NCI-H510A (cell line): ENCODE measurements at regions not wholly inside any gene's neighbourhood (a gene's known extent, or its start where the extent isn't known, plus 50 kb on each side); places are given as distances from the start of the nearest gene placed in this dataset.

Source experiments
- DNase-seq: peaks from one replicate; lab custom pipeline; 2025; lab: John Stamatoyannopoulos, UW

DNA sequence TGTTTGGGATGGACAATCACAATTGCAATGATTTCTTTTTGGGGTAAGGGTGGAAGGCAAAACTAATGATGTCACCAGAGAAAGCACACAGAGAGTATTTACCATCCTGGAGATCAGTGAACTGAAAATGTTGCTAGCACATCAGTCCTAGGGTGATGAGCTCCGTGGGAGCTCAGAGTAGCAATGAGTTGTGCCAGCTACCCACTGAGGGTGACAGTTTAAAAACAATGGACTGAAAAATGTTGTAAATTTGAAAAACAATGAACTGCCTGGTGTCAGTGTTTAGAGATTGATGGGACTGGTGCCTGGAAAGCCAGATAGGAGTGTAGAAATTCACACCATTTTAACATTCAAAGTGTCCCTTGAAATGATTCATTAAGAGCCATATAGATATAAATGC is 198.5 kb downstream of the ATP23 start:
- DNase-seq = no peak

DNA sequence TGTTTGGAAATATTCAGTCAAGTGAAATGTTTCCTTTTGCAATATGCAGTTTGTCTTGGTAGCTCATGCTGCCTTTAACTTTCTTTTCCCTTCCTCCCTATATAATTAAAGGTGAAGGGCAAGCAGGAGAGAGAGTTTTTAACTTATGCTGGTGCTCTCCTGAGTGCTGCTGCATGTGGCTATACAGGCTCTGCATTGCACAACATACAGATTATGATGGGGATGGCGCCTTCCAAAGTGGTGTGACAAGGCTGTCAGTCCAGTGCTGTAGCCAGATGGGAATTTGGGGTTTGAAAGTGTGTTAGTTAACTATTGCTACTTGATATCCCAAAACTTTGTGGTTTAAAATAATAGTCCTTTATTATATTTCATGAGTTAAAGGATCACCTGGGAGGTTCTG is 199.0 kb downstream of the ATP23 start:
- DNase-seq = no peak

DNA sequence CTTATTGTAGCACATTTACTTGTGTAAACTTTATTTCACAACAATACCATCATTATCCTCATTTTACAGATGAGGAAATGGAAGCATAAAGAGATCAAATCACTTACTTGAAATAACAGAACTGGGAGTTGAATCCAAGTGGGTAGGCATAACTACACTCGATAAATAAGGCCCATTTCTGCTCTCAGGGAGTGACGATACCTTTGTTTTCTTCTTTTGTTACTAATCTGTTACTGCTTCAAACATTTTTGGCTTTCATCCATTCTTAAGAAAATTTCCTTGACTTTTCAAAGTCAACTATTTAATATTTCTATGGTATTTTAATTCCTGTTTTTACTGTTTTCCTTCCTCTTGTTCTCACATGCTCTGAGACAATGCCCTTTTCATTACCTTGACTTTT is 201.6 kb downstream of the ATP23 start:
- DNase-seq = no peak

DNA sequence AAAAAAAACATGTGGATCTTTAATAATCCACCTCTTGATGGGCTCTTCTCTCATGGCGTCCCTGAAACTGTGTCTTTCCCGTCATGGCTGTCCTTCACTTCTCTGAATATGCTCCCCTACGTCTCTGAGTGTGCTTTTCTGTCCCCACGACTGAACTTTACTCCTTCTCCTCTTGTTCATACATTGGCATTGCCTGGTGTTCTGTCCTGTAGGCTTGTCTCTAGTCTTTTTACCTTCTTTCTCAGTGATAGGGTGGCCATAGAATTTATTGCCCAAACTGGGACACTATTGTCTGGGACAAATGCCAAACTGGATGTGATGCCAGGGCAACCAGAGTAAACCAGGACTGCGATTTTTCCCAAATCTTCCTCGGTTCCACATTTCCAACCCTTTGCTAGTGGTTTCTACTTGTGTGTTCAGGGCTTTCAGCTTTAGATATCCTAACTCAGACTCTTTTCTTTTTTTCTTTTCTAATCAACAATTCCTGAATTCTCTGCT is 202.2 kb downstream of the ATP23 start:
- no peak for DNase-seq

DNA sequence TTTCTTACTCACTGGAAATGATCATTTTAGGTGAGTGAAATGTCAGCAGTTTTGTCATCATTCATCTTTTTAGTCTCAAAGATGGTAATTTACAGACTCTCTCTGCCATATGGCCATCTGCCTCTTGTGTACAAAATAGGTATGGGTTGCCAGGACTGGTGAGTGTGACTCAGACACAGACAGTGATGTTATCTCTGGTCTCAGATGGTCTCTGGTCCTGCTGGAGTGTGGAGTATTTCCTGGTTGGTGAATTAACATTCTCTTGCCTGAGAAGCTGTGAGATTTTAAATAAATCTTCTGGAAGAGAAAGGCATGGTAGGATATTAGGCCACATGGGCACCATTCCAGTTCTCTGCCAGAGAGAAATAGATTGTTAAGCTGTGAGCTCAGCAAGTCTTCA is 207.0 kb downstream of the ATP23 start:
- no peak for DNase-seq

DNA sequence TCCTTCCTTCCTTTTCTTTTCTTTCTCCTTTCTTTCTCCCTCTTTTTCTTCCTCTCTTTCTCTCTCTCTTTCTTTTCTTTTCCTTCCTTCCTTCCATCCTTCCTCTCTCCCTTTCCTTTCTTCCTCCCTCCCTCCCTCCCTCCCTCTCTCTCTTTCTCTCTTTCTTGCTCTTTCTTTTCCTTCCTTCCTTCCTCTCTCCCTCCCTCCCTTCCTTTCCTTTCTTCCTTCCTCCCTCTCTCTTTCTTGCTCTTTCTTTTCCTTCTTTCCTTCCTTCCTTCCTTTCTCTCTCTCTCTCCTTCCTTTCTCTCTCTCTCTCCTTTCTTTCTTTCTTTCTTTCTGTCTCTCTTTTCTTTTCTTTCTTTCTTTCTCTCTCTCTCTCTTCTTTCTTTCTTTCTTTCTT is 207.6 kb downstream of the ATP23 start:
- no peak for DNase-seq

DNA sequence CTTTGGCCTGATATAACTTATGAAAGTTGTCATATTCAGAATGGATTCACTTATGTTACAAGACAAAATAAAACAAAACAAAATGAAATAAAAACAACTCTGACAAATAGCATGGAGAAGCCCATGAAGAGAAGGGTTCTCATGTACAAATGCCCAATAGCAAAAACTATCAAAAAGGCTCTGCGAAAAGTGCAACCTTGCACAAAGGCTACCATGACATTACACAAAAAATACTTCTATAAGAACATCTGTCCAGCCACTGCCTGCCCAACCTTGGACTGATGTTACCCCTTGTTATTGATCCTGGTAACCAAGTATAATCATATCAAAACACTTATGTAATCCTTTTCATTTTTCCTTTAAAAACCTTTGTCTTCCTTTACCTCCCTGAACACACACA is 213.0 kb downstream of the ATP23 start:
- DNase-seq = no peak

DNA sequence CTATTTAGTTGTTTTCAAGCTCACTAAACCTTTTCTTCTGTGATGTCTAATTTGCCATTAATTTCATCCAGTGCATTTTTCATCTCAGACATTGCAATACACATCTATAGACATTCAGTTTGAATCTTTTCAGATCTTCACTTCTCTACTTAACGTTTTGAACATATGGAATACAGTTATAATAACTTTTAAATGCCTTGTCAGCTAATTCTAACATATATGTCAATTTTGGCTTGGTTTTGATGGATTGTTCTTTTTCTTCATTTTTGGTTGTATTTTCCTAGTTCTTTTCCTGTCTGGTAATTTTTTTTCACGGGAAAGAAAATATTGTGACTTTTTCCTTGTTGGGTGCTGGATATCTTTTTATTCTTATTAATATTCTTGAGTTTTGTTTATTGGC is 215.3 kb downstream of the ATP23 start:
- DNase-seq = no peak

DNA sequence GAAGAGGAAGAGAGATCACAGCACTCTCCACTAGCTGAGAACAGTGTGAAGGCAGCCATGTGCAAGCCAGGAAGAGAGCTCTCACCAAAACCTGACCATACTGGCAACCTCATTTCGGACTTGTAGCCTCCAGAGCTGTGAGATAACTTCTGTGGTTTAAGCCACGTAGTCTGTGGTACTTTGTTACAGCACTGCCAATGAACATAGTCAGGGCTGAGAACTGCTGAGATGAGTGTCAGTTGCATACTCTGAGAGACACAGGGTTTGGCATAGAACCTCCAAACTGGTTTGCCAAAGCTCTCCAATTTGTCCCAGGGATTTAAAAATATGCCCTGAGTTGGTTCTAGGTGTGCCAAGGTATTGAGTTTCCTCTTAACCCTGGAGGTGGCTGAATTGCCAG is 218.6 kb downstream of the ATP23 start:
- DNase-seq = no peak

DNA sequence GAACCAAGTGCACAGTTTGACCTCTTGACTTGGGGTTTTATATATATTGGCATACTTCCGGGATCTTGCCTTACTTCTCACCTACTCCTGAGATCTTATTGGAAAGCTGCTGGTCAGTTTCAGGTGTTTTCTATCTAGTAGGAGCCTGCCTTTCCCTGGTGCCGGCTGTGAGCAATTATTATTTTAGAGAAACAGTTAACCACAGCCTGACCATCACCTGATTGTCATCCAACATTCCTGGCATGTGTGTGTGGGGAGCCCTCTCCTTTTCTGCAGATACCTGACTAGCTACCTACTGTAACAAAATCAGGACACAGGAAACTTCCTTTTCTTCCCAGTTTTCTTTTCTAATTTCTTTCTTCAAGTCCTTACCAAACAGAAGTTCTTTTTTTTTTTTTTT is 220.4 kb downstream of the ATP23 start:
- no peak for DNase-seq

DNA sequence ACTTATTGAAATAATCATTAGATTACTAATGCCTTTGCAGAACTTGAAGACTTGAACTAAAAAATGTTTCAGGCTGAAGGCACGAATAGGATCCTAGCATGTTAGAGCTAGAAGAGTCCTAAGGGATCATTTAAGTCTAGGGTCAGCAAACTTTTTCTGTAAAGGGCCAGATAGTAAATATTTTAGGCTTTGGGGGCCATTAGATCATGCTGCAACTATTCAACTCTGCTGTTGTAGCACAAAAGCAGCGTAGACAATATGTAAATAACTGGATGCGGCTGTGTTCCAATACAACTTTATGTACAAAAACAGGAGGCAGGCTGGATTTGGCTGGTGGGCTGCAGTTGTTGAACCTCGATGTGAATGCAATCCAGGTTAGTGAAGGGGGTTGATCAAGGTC is 221.7 kb downstream of the ATP23 start:
- DNase-seq = no peak

DNA sequence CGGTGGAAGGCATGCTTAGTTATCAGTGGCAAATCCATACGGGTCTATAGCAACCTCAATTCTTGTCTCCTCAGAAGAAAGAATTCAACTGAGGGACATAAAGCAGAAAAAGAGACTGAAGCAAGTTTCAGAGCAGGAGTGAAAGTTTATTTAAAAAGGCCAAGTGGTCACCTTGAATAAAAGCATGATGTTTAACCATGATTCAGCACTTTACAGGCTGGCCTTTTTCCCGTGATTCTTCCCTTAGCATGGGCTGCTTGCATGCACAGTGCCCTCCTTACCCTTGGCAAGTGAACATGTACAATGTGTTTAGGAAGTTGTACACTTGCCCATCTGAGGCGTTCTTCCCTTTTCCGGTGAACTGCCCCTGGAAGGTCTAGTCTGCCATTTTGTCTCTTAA is 225.3 kb downstream of the ATP23 start:
- DNase-seq = no peak

DNA sequence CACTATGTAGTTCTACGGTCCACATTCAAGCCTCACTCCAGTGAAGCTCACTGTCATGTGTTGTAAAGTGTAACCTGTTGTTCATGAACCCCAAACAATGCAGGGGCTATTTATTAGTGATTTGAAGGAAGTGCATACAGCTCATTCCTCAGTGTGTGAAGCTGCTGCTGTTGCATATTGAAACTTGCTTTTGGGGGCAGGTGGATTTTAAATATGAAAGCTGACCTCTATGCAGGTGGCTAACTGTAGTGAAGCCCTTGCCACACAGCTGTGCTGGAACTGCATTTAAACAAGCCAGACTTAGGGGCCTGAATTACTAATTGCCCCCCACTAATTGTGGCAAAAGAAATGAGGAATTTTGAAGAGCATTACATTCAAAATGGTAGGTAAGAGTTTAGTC is 226.3 kb downstream of the ATP23 start:
- DNase-seq = no peak

DNA sequence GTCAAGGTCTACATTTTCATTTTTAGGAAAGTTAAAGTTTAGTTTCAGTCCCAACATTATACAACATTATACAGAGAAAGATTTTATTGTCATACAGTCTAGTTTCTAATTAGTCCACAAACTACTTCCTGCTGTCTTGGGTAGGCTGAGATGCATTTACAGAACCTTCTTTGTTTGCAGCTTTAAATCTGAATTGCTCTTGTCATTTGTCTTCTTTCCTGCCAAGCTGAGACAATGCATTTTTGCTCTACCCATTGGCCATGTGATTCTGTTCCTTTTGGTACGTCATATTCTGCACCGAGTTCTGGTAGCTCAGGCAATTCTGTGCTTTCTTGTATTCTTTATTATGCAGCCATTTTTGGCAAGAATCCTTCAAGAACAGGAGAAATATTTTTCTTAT is 228.5 kb downstream of the ATP23 start:
- DNase-seq = no peak

DNA sequence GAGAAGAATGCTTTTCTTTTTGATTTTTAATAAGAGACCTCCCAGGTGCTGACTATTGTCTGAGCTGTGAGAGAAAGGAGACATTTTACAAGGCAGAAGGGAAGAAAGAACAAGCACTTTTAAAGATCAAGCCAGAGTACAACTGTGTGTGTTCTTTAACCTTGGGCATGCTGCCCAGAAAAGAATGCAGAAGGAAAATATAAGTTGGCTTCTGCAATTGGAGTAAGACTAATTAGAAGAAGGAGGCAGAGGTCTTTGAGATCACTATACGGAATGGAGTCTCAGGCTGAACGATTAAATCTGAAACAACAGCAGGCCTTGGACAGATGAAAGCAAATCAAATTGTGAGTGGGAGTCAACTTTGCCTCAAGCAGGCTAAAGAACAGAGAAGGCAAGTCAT is 230.5 kb downstream of the ATP23 start:
- no peak for DNase-seq

DNA sequence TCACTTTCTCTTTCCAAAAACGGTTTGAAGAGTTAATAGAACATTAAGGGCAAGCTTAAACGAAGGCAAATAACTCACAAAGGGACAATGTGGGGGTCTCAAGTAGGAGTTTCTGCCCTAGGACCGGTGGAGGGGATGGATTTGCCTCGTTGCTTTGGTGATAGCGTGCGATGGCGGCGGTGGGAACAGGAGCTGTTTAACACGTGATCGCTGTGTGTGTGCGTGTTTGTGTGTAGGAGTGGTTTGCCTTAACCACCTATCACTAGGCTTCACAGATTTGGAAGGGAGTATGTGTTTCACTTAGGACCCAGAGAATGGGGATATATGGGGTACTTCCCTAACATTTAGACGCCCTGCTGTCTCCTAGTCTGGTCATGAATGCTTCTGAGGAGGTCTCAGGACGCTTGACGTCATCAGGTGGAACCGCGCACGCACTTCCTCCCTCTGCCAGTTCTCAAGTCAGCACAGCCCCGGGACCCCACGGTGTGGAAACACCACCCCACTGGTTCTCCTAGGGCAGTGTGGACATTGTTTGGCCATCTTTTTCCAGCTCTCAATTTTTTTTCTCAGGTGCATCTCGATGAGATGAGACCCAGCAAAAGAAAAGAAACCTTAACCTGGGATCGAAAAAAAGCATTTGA is 231.2 kb downstream of the ATP23 start:
- DNase-seq = no peak

DNA sequence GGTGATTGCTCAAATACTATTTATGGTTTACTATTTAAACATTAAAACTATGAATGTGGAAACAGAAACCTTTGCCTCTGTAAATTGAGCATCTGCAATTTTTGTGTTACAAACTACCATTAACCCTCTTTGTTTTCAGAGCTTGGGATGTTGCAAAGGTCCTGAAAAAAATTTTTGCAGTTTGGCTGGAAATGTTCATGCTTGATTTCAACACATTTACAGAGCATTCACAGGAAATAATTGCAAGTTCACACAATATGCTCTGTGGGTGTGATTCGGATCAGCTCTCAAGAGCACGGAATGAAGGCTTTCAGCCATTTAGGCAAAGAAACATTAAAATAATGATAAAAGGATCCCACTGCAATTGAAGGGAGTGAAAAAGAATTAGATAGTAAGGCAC is 232.9 kb downstream of the ATP23 start:
- no peak for DNase-seq

DNA sequence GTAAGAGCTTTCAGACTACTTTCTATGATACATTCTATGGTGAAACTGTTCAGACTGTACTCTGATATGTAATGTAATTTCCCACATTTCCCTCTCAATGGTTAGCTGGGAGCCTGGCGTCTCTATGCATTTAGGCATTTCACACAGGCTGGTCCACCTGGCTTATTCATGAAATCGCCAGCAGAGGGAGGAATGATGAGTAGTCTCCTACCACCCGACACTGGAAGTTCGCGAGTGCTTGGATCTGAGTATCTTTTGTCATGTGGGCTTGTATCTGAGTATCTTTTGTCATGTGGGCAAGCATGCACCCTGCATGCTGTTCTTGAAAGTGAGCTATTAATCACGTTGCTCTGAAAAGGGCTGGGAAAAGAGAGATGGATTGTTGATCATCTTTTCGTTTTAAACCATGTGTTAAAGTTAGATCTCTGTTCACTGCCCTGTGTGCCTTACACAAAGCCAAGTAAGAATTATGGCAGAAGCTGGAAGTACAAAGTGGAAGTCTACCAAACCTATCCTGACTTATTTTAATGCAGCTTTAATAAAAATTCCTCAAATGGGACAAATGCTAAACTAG is 235.0 kb downstream of the ATP23 start:
- no peak for DNase-seq

DNA sequence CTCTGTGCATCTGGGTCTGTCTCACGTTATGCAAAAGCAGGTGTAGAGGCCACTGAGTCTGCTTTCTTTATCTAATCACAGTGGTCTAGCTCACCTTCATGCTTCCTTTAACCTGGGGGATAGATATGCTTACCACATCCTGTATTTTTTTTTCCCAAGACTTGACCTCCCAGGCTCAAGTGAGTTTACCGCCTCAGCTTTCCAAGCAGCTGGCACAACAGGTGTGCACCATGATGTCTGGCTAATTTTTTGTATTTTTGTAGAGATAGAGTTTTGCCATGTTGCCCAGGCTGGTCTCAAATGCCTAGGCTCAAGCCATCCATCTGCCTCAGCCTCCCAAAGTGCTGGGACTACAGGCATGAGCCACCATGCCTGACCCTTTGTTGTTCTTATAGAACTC is 236.0 kb downstream of the ATP23 start:
- DNase-seq = no peak

DNA sequence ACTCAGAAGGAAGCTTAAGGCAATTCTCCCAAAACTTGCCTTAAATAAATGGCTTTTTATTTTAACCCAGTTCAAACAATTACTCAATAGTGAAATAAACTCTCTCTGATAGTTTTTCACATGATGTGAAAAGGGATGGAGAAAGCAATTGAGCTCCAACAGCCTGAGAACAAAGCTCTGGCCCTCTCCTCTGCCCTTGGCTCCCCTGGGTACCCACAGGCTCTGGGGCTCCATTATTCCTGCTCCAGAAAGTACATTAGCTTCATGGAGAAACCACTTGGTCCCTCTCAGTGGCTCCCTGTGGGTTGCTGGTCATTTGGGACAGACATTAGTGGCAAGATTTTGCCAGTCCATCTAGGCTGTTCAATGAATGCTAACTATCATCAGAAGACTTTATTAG is 242.8 kb downstream of the ATP23 start:
- DNase-seq = no peak

DNA sequence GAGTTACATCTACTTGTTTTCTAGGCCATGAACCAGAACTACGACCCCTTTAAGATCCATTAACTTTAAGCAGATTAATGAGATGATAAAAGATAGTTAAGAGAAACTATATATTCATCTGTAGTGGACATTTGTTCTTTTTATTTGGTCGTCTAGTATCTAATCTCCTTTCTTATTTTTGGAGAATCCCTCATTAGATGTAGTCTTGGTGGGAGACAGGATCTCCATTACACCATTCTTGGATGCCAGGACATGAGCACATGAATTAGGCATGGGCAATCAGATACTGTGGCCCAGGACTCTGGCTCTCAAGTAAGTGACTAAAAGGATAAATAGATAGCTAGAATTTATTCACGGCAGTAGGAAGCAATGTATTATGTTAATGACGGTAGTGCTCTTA is 245.0 kb downstream of the ATP23 start:
- DNase-seq = no peak

DNA sequence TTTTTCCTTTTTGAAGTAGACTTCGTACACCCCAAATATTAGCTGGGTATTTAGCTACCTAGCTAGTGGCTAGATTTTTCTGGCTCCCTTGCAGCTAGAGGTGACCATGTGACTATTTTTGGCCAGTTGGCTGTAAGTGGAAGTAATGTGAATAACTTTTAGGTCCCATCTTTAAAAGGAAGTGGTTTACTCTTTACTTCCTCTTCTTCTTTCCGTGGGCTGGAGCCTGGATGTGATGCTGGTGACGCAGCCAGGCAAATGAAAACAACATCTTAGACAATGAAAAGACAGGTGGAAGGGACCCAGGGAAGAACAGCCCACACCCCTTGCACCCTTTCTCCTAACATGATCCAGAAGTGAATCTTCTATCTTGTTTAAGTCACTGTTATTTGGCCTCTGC is 245.5 kb downstream of the ATP23 start:
- no peak for DNase-seq

DNA sequence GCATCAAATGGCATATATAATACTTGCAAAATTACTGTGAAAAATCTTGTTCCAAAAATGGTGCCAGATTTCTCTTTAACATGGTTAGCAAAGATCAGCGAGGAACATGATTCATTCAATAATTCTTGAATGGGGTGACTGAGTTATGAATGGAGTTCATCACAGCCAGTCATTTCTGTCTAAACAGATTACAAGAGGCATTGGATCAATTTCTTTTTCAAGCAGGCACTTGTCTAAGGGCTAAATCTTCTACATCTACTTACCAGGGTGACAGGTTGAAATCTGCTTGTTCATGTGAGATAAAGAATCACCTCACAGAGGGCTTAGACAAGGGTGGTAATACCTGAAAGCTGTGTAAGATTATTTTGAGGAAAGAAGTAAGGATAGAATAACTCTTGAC is 247.7 kb downstream of the ATP23 start:
- no peak for DNase-seq

DNA sequence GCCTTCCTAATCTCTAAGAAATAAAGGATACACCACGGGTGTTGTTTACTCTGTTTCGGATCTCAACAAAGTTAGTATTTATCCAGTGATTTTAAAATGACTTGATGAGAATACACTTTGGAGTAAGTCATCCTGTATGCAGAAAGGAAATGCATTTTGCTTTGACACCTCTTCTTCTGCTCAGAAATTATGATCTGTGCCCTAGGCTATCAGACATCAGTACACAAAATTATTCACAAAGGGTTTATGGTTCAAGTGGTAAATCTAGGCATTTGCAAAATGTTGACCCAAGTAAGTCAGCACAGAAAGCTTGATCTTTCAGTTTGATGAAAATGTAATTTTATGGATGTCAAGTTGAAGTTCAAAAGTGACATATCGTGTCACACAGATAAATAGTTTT is 248.5 kb downstream of the ATP23 start:
- no peak for DNase-seq
